ENCODE measurements at regions not wholly inside any gene's neighbourhood (a gene's known extent, or its start where the extent isn't known, plus 50 kb on each side); places are given as distances from the start of the nearest gene placed in this dataset.

DNA sequence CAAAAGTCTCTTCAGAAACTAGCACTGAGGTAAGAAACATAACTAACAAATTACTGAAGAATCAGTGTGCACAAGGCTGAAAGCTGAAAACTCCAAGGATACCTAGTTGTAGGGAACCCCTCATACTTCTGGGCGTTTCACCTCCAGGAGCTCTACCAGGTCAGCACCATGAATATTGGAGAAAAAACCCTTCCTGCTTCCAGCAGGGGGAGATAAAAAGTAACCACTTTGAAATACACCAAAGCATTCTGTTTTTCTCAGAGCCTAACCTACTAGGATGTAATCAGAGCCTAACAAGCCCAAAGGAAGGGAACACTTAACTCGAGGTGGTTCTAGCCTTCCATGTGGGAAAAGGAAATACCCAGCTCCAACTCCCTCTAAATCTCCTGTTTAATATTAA lies 175.8 kb upstream of the MME start:
- TF ChIP-seq, protein P1, sequence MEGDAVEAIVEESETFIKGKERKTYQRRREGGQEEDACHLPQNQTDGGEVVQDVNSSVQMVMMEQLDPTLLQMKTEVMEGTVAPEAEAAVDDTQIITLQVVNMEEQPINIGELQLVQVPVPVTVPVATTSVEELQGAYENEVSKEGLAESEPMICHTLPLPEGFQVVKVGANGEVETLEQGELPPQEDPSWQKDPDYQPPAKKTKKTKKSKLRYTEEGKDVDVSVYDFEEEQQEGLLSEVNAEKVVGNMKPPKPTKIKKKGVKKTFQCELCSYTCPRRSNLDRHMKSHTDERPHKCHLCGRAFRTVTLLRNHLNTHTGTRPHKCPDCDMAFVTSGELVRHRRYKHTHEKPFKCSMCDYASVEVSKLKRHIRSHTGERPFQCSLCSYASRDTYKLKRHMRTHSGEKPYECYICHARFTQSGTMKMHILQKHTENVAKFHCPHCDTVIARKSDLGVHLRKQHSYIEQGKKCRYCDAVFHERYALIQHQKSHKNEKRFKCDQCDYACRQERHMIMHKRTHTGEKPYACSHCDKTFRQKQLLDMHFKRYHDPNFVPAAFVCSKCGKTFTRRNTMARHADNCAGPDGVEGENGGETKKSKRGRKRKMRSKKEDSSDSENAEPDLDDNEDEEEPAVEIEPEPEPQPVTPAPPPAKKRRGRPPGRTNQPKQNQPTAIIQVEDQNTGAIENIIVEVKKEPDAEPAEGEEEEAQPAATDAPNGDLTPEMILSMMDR (IDR thresholded peaks at IDR 0.05), result no peak
- TF ChIP-seq POLR2A (IDR thresholded peaks at IDR 0.05), result no peak
- no peak for TF ChIP-seq EP300 (IDR thresholded peaks at IDR 0.05)
